Naive thymus-derived CD8-positive, alpha-beta T cell (primary cell): ENCODE measurements at regions not wholly inside any gene's neighbourhood (a gene's known extent, or its start where the extent isn't known, plus 50 kb on each side); places are given as distances from the start of the nearest gene placed in this dataset.

Source experiments
- ATAC-seq, 2 donors: fragments of 150-1000 bp; cut with Tn5 transposase in 1 of 2; sonication (Bioruptor Pico), chemical (Tn5 transposase) in 1 of 2; 1 replicate in 1 of 2; 2 replicates in 1 of 2; pipeline ENCODE4 v1.10.0; 2021; ENCODE audit warnings: mild to moderate bottlenecking in 2 of 2, moderate library complexity in 2 of 2
- POLR2A ChIA-PET: fragments of 350-600 bp; sonication (Branson Sonifier 250); formaldehyde crosslinking; loops from one replicate; lab custom pipeline; 2021; ENCODE audit warnings: antibody characterized with exemption; lab: Charles Lee
- DNase-seq, 10 donors: peaks; one replicate each; pipeline versions ENCODE4 v3.0.0 to v3.0.0-alpha.2; 2020 to 2022
- H3K27ac Mint-ChIP-seq, 10 donors: one replicate each; pipeline ENCODE4 v1.8.0; 2020 to 2022; ENCODE audit warnings: mild to moderate bottlenecking in 10 of 10, mixed read lengths in 10 of 10, moderate library complexity in 4 of 10, inconsistent platforms in 1 of 10
- H3K27me3 Mint-ChIP-seq, 5 donors: one replicate each; pipeline ENCODE4 v1.8.0; 2021 to 2022; ENCODE audit warnings: mixed read lengths in 5 of 5
- H3K36me3 Mint-ChIP-seq, 3 donors: one replicate each; pipeline ENCODE4 v1.8.0; 2020 to 2022; ENCODE audit warnings: mixed read lengths in 3 of 3, mild to moderate bottlenecking in 2 of 3, inconsistent platforms in 1 of 3
- H3K4me1 Mint-ChIP-seq, 4 donors: one replicate each; pipeline ENCODE4 v1.8.0; 2021 to 2022; ENCODE audit warnings: mixed read lengths in 4 of 4
- H3K4me3 Mint-ChIP-seq, 10 donors: one replicate each; pipeline ENCODE4 v1.8.0; 2020 to 2022; ENCODE audit warnings: mild to moderate bottlenecking in 10 of 10, mixed read lengths in 10 of 10, moderate library complexity in 6 of 10, inconsistent platforms in 1 of 10
- H3K9me3 Mint-ChIP-seq, 9 donors: one replicate each; pipeline ENCODE4 v1.8.0; 2020 to 2022; ENCODE audit warnings: mixed read lengths in 9 of 9, mild to moderate bottlenecking in 3 of 9, inconsistent platforms in 1 of 9, moderate library complexity in 1 of 9

DNA sequence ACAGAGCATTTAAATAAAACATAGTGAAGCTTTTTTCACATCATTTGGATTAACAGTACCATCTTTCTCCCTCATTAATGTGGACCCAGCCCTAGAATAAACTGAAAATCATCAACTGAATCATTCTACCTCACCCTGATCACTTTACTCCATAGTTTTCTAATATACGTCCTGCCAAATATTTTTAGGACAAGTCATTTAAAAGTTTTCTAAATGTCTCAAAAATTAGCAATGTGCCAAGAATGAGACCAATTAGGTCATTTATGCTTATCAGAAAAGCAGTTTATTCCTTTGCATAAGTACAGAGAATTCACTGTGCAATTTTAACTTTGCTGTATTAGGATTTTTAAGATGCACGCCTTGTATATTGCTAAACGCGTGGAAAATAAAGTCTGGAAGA lies 284.4 kb downstream of the PIK3R1 start:
- no peak overlapping the region for H3K27ac Mint-ChIP-seq
- peaks cover 0 to 38% (median 26%) of the 10 kb centered on the region in 3 donors for H3K36me3 Mint-ChIP-seq
- peaks cover 0 to 2% (median 0%) of the 10 kb centered on the region in 5 donors for H3K27me3 Mint-ChIP-seq
- ATAC-seq (no peak), DNase-seq (no peak)
- H3K9me3 Mint-ChIP-seq, result peaks cover 0 to 34% (median 27%) of the 10 kb centered on the region in 9 donors
- H3K4me1 Mint-ChIP-seq, result no peaks in the 10 kb centered on the region
- POLR2A ChIA-PET, result no interaction called here
- H3K4me3 Mint-ChIP-seq, result no peak overlapping the region

DNA sequence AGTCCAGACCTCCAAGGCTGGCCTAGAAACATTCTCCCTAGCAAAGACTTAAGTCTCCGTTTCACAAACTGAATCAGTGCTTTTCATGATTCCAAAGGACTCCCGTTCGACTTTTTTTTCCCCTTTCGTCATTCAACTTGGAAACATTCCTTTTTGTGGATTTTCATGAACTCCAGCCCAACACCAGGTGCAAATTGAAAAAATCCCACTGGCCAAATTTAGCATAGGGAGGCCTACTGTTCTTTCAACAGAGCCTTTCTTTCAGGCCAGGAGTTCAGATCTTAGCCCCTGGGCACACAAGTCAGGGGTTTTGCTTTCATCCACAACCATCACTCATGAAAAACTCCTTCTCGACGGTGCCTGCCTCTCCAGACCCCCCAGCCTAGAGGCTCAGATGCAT lies 285.3 kb downstream of the PIK3R1 start:
- no peaks in the 10 kb centered on the region for H3K4me1 Mint-ChIP-seq
- H3K27ac Mint-ChIP-seq, result no peak overlapping the region
- no peak for ATAC-seq

DNA sequence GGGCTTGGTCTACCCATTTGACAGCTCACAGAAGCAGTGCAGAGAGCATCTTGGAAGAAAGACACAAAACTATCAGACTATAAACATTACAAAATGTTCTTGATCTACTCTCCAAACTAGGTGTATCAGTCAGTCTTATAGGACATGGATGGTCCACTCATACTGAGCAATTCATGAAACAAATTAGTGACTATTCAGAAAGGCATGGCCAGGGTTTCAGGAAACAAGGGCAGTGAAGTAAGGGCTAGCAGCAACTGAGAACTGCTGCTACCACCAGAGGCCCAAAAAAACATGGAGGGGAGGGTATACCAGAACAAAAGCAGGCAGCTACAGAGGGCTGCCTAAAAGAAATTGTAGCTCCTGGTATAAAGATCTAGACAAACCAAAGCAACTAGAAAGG lies 287.0 kb downstream of the PIK3R1 start:
- Mint-ChIP-seq H3K9me3 (peaks cover 0 to 18% (median 13%) of the 10 kb centered on the region in 9 donors), H3K27me3 (no peaks in the 10 kb centered on the region), H3K27ac (peak overlapping the region in 1 of 10 donors; percentile 10), H3K36me3 (peaks cover 0 to 20% (median 12%) of the 10 kb centered on the region in 3 donors), H3K4me3 (no peak overlapping the region), H3K4me1 (no peaks in the 10 kb centered on the region)
- no peak for DNase-seq
- no peak for ATAC-seq
- POLR2A ChIA-PET, result no interaction called here

More for the DNA sequence above, 285.3 kb downstream of the PIK3R1 start:
- Mint-ChIP-seq H3K27me3 (no peaks in the 10 kb centered on the region), H3K9me3 (peaks cover 0 to 34% (median 27%) of the 10 kb centered on the region in 9 donors), H3K36me3 (peaks cover 0 to 36% (median 26%) of the 10 kb centered on the region in 3 donors), H3K4me3 (no peak overlapping the region)
- DNase-seq, result no peak
- POLR2A ChIA-PET, result no interaction called here

DNA sequence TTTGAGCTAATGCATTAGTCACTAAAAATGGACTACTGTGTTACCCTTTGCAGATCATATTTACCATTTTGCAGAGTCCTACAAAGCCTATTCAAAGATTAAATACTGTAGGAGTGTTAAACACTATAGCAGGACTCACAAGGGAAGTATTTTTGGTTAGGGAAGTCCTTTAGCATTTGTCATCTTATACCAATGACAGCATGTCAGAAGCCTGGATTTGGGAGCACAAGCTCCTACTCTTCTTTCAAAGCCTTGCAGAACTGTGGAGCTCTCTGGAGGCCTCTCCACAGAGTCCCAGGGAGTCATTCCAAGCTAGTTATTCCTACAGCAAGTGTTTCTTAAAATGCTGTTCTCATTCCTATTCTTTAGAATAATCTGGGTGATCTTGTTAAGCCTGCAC lies 288.8 kb downstream of the PIK3R1 start:
- POLR2A ChIA-PET, result no interaction called here
- ATAC-seq, result no peak
- no peaks in the 10 kb centered on the region for H3K4me1 Mint-ChIP-seq
- peaks cover 0 to 4% (median 2%) of the 10 kb centered on the region in 3 donors for H3K36me3 Mint-ChIP-seq
- no peak overlapping the region for H3K4me3 Mint-ChIP-seq
- H3K27ac Mint-ChIP-seq, result no peak overlapping the region
- H3K9me3 Mint-ChIP-seq, result peaks cover 0 to 4% (median 0%) of the 10 kb centered on the region in 9 donors
- no peaks in the 10 kb centered on the region for H3K27me3 Mint-ChIP-seq
- no peak for DNase-seq

DNA sequence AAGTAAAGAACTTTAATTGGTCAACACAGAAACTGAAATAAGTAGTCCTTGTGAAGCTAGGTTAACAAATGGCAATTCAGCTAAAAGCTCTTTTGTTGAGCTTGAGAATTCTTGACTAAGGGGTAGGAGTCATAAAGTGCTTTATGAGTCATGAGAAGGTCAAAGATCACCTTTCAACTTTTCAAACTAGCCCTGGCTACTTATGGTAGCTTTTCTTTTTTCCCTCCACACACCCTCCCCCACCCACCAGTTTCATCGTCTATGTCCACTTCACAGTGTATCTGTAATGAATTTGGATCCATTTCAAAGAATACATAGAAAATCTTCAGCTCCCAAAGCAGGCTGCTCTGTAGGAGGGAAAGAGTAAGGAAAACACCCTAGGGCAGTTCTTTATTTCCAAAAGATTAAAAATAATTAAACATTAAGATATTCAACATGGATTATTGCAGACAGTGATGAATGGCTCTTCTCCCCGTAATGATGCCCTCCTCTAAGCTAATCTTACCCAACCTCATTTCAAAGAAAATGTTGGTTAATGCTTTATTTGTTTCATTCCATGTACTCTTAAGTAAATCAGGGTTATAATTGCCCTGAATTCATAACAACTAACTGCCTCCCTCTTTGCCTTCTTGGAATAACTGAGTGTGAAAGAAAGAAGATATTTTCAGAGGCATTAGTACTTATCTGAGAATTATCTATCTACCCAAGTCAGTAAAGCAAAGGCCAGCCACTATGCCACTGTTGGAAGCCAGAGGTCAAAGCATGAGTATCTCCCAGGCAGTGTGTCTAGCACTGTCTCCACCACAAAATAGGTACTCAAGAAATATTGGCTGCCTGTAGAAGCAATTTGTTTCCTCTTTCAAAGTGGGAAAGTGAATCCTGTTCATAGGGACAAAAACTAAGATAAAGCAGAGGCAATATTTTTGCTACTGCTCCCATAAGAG lies 290.6 kb downstream of the PIK3R1 start:
- no peaks in the 10 kb centered on the region for H3K36me3 Mint-ChIP-seq
- no peak overlapping the region for H3K4me3 Mint-ChIP-seq
- H3K4me1 Mint-ChIP-seq, result no peaks in the 10 kb centered on the region
- no peak for DNase-seq
- no peak overlapping the region for H3K27ac Mint-ChIP-seq
- peaks cover 0 to 1% (median 0%) of the 10 kb centered on the region in 5 donors for H3K27me3 Mint-ChIP-seq
- no peak for ATAC-seq
- H3K9me3 Mint-ChIP-seq, result no peaks in the 10 kb centered on the region
- POLR2A ChIA-PET, result no interaction called here

DNA sequence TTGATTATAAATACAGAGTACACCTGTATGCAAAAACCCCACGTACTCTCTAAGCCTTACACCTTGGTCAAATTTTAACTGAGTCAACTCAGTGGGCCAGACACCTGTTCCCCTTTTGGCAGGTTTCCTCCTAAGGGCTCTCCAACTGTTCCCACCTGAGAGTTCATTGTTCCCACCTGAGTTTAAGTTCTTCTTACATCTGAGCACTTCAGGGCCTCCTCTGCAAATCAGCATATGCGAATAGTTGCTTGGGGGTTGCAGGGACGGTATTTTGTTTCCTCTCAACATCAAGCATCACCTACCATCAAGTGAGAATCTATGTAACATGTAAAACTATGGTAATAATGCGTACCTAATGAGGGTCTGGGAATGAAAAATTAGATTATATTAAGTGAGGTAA lies 300.0 kb downstream of the PIK3R1 start:
- no peak for ATAC-seq
- POLR2A ChIA-PET, result no interaction called here
- Mint-ChIP-seq H3K4me1 (no peaks in the 10 kb centered on the region), H3K27ac (no peak overlapping the region), H3K27me3 (peaks cover 0 to 6% (median 0%) of the 10 kb centered on the region in 5 donors), H3K9me3 (no peaks in the 10 kb centered on the region), H3K4me3 (no peak overlapping the region), H3K36me3 (no peaks in the 10 kb centered on the region)
- DNase-seq, result no peak

DNA sequence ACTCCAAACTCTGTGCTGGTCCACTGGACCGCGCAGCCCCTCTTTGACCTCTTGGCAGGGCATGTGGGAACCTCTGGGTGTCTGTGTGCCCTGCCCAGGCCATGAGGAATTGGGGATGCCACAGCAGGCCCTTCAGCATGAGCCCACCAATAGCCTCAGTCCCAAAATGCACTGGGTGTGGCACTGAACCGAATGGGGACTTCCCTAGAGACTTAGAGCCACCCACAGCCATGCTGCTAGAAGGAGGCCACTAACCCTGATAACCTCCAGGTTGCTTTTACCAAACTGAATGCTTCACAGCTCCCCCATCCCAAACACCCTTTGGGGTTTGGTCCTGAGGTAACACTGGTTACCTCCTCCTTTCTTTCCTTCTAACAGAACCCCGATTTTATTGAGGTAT lies 302.7 kb downstream of the PIK3R1 start:
- Mint-ChIP-seq H3K27ac (no peak overlapping the region), H3K27me3 (peaks cover 0 to 4% (median 0%) of the 10 kb centered on the region in 5 donors), H3K9me3 (no peaks in the 10 kb centered on the region), H3K36me3 (no peaks in the 10 kb centered on the region), H3K4me3 (no peak overlapping the region), H3K4me1 (no peaks in the 10 kb centered on the region)
- no peak for ATAC-seq
- POLR2A ChIA-PET, result no interaction called here
- no peak for DNase-seq

DNA sequence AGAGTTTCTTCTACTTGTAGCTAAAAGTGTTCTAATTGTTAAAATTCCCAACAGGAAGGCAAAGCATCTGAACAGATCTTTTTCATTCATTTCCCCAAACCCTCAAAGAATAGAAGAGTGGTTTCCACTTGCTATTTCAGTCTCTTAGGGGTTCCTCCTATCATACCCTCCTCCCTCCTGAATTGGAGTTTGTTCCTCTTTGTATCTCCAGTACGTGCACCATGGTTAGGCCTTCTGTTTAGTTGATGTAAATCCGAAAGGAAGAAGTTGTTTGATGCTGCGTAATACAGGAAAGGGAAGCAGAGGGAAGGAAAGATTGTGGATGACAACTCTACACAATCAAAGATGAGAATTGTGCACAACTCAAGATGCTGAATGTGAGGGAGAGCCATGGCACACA lies 303.6 kb downstream of the PIK3R1 start:
- Mint-ChIP-seq H3K27ac (no peak overlapping the region), H3K4me1 (no peaks in the 10 kb centered on the region), H3K9me3 (no peaks in the 10 kb centered on the region), H3K36me3 (no peaks in the 10 kb centered on the region), H3K4me3 (no peak overlapping the region), H3K27me3 (peaks cover 0 to 4% (median 0%) of the 10 kb centered on the region in 5 donors)
- DNase-seq, result no peak
- ATAC-seq, result no peak
- POLR2A ChIA-PET, result no interaction called here

DNA sequence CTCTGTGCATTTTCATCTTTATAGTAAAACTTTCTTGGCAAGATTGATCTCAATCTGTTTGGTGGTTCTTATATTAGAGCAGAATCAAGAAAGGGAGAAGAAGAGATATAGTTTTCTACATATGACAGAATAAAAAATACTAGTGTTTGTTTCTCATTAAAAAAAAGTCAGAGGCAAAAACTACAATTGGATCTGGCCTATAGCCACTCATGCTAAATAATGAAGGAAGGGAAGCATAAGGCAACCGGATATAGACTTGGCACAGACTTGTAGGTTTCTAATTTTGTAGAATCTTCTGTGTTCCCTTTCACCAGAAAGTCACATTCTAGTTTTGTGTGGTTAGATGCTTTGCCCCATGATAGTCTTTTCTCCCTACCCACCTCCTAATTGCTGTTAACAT lies 306.2 kb downstream of the PIK3R1 start:
- no peak overlapping the region for H3K4me3 Mint-ChIP-seq
- peak overlapping the region in 1 of 10 donors; percentile 21 for H3K27ac Mint-ChIP-seq
- H3K36me3 Mint-ChIP-seq, result no peaks in the 10 kb centered on the region
- POLR2A ChIA-PET, result no interaction called here
- ATAC-seq, result no peak
- no peak for DNase-seq
- H3K4me1 Mint-ChIP-seq, result no peaks in the 10 kb centered on the region
- peaks cover 0 to 3% (median 0%) of the 10 kb centered on the region in 5 donors for H3K27me3 Mint-ChIP-seq
- no peaks in the 10 kb centered on the region for H3K9me3 Mint-ChIP-seq

DNA sequence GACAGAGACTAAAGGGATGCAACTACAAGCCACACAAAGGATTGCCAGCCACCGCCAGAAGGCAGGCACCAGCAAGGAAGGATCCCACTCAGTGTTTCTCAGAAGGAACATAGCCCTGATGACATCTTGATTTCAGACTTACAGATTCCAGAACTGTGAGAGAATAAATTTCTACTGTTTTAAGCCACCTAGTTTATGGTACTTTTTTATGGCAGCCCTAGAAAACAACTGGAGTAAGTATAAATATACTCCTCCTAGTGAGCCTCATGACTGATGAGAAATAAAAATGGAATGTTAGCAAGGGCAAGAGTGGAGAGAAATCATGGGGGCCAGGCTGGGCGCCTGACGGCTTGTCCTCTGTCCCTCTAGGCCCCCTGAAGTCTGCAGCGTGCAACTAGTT lies 307.3 kb downstream of the PIK3R1 start:
- H3K4me1 Mint-ChIP-seq, result no peaks in the 10 kb centered on the region
- H3K4me3 Mint-ChIP-seq, result no peak overlapping the region
- H3K9me3 Mint-ChIP-seq, result peaks cover 0 to 4% (median under 1%) of the 10 kb centered on the region in 9 donors
- H3K27me3 Mint-ChIP-seq, result peaks cover 0 to 3% (median 0%) of the 10 kb centered on the region in 5 donors
- DNase-seq, result no peak
- peaks cover 0 to under 1% (median 0%) of the 10 kb centered on the region in 3 donors for H3K36me3 Mint-ChIP-seq
- no peak for ATAC-seq
- POLR2A ChIA-PET, result no interaction called here
- H3K27ac Mint-ChIP-seq, result no peak overlapping the region

DNA sequence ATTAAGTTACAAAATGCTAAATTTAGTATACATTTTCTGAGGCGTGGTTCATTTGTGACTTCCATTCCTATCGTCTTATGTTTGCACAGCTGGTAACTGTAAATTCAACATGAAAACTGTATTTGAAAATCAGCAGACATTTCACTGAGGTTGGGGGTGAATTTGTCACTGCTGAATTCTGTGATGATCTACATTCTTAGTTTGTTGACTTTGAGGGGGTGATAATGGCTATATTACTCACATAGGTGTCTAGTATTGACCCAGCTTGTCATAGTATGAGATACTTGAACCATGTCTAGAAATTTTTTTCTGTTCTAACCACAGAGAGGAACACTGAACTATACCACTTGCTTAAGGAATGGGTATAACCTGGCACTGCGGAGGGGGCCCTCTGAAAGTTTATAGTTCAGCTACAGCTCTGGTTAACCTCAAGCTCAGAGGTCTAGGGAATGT lies 313.3 kb downstream of the PIK3R1 start:
- peaks cover 0 to 2% (median 0%) of the 10 kb centered on the region in 4 donors for H3K4me1 Mint-ChIP-seq
- peaks cover 0 to 7% (median 3%) of the 10 kb centered on the region in 5 donors for H3K27me3 Mint-ChIP-seq
- H3K36me3 Mint-ChIP-seq, result peaks cover 0 to 5% (median 2%) of the 10 kb centered on the region in 3 donors
- H3K4me3 Mint-ChIP-seq, result no peak overlapping the region
- no peak for ATAC-seq
- H3K9me3 Mint-ChIP-seq, result peaks cover 0 to 8% (median 4%) of the 10 kb centered on the region in 9 donors
- H3K27ac Mint-ChIP-seq, result no peak overlapping the region
- POLR2A ChIA-PET, result no interaction called here
- DNase-seq, result no peak

DNA sequence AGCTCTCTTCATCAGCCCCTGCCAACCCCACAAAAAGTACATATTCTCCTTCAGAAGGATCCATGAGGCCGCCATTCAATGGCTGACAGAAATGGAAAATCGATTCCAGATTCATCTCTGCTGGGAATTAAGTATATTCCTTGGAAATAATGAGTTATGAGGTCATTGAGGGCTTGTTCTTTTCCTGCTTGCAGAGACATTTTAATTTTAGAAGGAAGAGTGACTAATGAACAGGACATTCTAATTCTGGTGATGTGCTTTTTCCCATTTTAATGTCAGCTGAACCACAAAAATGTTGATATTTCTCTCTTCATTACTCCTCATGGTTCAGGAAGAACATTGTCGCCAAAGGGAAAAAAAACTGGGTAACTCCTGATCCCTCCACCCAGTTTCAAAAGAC lies 314.0 kb downstream of the PIK3R1 start:
- peaks cover 0 to 9% (median 3%) of the 10 kb centered on the region in 5 donors for H3K27me3 Mint-ChIP-seq
- no peak overlapping the region for H3K27ac Mint-ChIP-seq
- ATAC-seq (no peak), DNase-seq (no peak)
- peaks cover 0 to 5% (median 2%) of the 10 kb centered on the region in 3 donors for H3K36me3 Mint-ChIP-seq
- H3K4me1 Mint-ChIP-seq, result peaks cover 0 to 2% (median 0%) of the 10 kb centered on the region in 4 donors
- H3K4me3 Mint-ChIP-seq, result no peak overlapping the region
- H3K9me3 Mint-ChIP-seq, result peaks cover 0 to 8% (median 4%) of the 10 kb centered on the region in 9 donors
- POLR2A ChIA-PET, result no interaction called here

DNA sequence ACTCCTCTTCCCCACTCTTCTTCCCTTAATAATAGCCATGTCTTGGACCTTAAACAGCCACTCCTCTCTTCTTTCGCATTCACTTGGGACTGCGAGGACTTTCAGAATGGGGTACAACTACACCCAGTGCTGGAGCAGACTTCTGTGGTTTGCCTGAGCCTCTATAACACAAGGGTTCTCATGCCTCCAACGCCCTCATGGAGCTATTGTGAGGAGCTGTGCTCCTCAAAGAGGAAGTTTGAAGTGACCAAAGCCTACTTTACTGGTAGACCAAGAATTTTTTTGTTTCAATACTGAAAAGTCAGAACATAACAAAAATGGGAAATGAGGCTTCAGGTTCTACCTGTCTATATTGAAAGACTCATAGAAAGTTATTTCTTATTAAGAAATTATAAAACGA lies 316.4 kb downstream of the PIK3R1 start:
- peaks cover 0 to 2% (median 0%) of the 10 kb centered on the region in 4 donors for H3K4me1 Mint-ChIP-seq
- DNase-seq (no peak), ATAC-seq (no peak)
- H3K27ac Mint-ChIP-seq, result no peak overlapping the region
- POLR2A ChIA-PET, result no interaction called here
- peaks cover 0 to 8% (median 4%) of the 10 kb centered on the region in 9 donors for H3K9me3 Mint-ChIP-seq
- H3K36me3 Mint-ChIP-seq, result peaks cover 0 to 5% (median 2%) of the 10 kb centered on the region in 3 donors
- H3K27me3 Mint-ChIP-seq, result peaks cover 7 to 16% (median 10%) of the 10 kb centered on the region in 5 donors
- no peak overlapping the region for H3K4me3 Mint-ChIP-seq
